Keratinocyte (primary cell): ENCODE measurements at regions not wholly inside any gene's neighbourhood (a gene's known extent, or its start where the extent isn't known, plus 50 kb on each side); places are given as distances from the start of the nearest gene placed in this dataset.

Experiments used
- DNase-seq: peaks from one replicate; pipeline ENCODE4 v3.0.0-alpha.2; 2011; ENCODE audit warnings: low read depth, missing footprints, low spot score
- FAIRE-seq: peaks from 2 replicates; lab custom pipeline; 2011; peaks lifted over from hg19 to GRCh38; lab: Jason Lieb, UNC
- H2AFZ ChIP-seq: 2 replicates; pipeline ENCODE4 v1.6.0; 2012; ENCODE audit warnings: low read length, control low read depth, inconsistent platforms; ENCODE audit not compliant: control insufficient read depth
- H3K27ac ChIP-seq: 2 replicates; pipeline ENCODE4 v1.5.1; 2011; ENCODE audit warnings: low read length; ENCODE audit not compliant: control insufficient read depth, insufficient read depth
- H3K27me3 ChIP-seq: 3 replicates; pipeline ENCODE4 v1.6.0; 2011; ENCODE audit warnings: low read length; ENCODE audit not compliant: control insufficient read depth, insufficient read depth; ENCODE audit errors: extremely low read depth
- H3K36me3 ChIP-seq, 2 experiments: 2 replicates in 1 of 2; 3 replicates in 1 of 2; pipeline ENCODE4 v1.5.1; 2011; ENCODE audit warnings: low read length in 2 of 2, mild to moderate bottlenecking in 1 of 2; ENCODE audit not compliant: control insufficient read depth in 2 of 2, insufficient read depth in 2 of 2; ENCODE audit errors: extremely low read depth in 1 of 2
- H3K4me1 ChIP-seq: 3 replicates; pipeline ENCODE4 v1.5.1; 2011; ENCODE audit warnings: low read length; ENCODE audit not compliant: control insufficient read depth, insufficient read depth; ENCODE audit errors: extremely low read depth
- H3K4me2 ChIP-seq: 3 replicates; pipeline ENCODE4 v1.6.0; 2011; ENCODE audit warnings: low read depth, low read length; ENCODE audit not compliant: control insufficient read depth, insufficient read depth; ENCODE audit errors: extremely low read depth
- H3K4me3 ChIP-seq, 3 experiments: fragments of 200-600 bp in 1 of 3; sonication (generic) in 1 of 3; 2 replicates in 2 of 3; 3 replicates in 1 of 3; pipeline ENCODE4 v1.5.1; 2011 to 2016; ENCODE audit warnings: low read length in 3 of 3, mild to moderate bottlenecking in 3 of 3, control low read depth in 2 of 3, inconsistent platforms in 1 of 3, low read depth in 1 of 3, mixed read lengths in 1 of 3, mixed run types in 1 of 3, moderate library complexity in 1 of 3; ENCODE audit not compliant: control insufficient read depth in 2 of 3, insufficient read depth in 2 of 3; ENCODE audit errors: extremely low read depth in 1 of 3
- H3K79me2 ChIP-seq: 2 replicates; pipeline ENCODE4 v1.6.0; 2012; ENCODE audit warnings: low read length; ENCODE audit not compliant: control insufficient read depth, insufficient read depth
- H3K9ac ChIP-seq: 3 replicates; pipeline ENCODE4 v1.6.0; 2011; ENCODE audit warnings: low read length; ENCODE audit not compliant: control insufficient read depth, insufficient read depth; ENCODE audit errors: extremely low read depth
- H3K9me1 ChIP-seq: 3 replicates; pipeline ENCODE4 v1.6.0; 2011; ENCODE audit warnings: low read length; ENCODE audit not compliant: control insufficient read depth, insufficient read depth; ENCODE audit errors: extremely low read depth
- H3K9me3 ChIP-seq: 2 replicates; pipeline ENCODE4 v1.5.1; 2012; ENCODE audit warnings: low read depth, low read length; ENCODE audit not compliant: control insufficient read depth
- H4K20me1 ChIP-seq: 3 replicates; pipeline ENCODE4 v1.6.0; 2011; ENCODE audit warnings: low read length; ENCODE audit not compliant: control insufficient read depth, insufficient read depth; ENCODE audit errors: extremely low read depth
- CTCF ChIP-seq, 3 experiments: IDR thresholded peaks in 1 of 3; conservative IDR thresholded peaks in 1 of 3; optimal IDR thresholded peaks in 1 of 3; 2 replicates in 2 of 3; 3 replicates in 1 of 3; pipeline versions ENCODE3 to v1.5.1; 2011; ENCODE audit warnings: low read length in 3 of 3, mild to moderate bottlenecking in 3 of 3, moderate library complexity in 2 of 3, control low read depth in 1 of 3, inconsistent platforms in 1 of 3; ENCODE audit not compliant: insufficient read depth in 2 of 3; ENCODE audit errors: extremely low read depth in 1 of 3
- EZH2 ChIP-seq: IDR thresholded peaks from one replicate; pipeline ENCODE4 v1.6.1; 2012; ENCODE audit warnings: inconsistent platforms, mild to moderate bottlenecking, low read length, moderate library complexity
- dilution Hi-C: fragments of 300-500 bp; cut with MboI; formaldehyde crosslinking; loops from one replicate; pipeline ENCODE4 v1.7.0; 2020; ENCODE audit warnings: low sequenced_read_pairs; ENCODE audit not compliant: extremely low pct_ligation_motif_present

- FAIRE-seq: no peak
- Histone ChIP-seq H3K4me3 (no peak overlapping the region), H3K27me3 (no peaks in the 10 kb centered on the region), H3K4me2 (no peak overlapping the region), H4K20me1 (no peaks in the 10 kb centered on the region), H3K9me3 (no peaks in the 10 kb centered on the region), H3K9ac (no peak overlapping the region), H3K4me1 (no peaks in the 10 kb centered on the region), H3K27ac (no peak overlapping the region), H3K9me1 (no peaks in the 10 kb centered on the region), H2AFZ (no peak overlapping the region), H3K36me3 (peaks cover 0 to 5% of the 10 kb centered on the region in 2 experiments), H3K79me2 (no peaks in the 10 kb centered on the region)
- no peak for DNase-seq
- TF ChIP-seq EZH2: no peak
- no peak for TF ChIP-seq CTCF (optimal IDR thresholded peaks at IDR 0.05 in 1 of 3, IDR thresholded peaks at IDR 0.05 in 1 of 3, conservative IDR thresholded peaks at IDR 0.05 in 1 of 3; ENCODE audit: extremely low read depth in 1 of 3, insufficient read depth in 2 of 3, low read length in 3 of 3)
- dilution Hi-C loops: no loop called here
These were observed 66.8 kb upstream of the RIOK3 start for GRCh38 chr18:23386317-23386716.

- Histone ChIP-seq H3K4me1 (no peaks in the 10 kb centered on the region), H3K27ac (no peak overlapping the region), H3K27me3 (no peaks in the 10 kb centered on the region), H3K4me3 (no peak overlapping the region), H3K4me2 (no peak overlapping the region), H3K79me2 (no peaks in the 10 kb centered on the region), H3K9me3 (no peaks in the 10 kb centered on the region), H3K36me3 (peaks cover 0 to 5% of the 10 kb centered on the region in 2 experiments), H3K9ac (no peak overlapping the region), H2AFZ (no peak overlapping the region), H4K20me1 (no peaks in the 10 kb centered on the region), H3K9me1 (no peaks in the 10 kb centered on the region)
- TF ChIP-seq CTCF (optimal IDR thresholded peaks at IDR 0.05 in 1 of 3, IDR thresholded peaks at IDR 0.05 in 1 of 3, conservative IDR thresholded peaks at IDR 0.05 in 1 of 3; ENCODE audit: extremely low read depth in 1 of 3, insufficient read depth in 2 of 3, low read length in 3 of 3) (no peak), EZH2 (no peak)
- dilution Hi-C loops: no loop called here
- DNase-seq (no peak), FAIRE-seq (no peak)
These were observed 65.8 kb upstream of the RIOK3 start for GRCh38 chr18:23387265-23387664.
